ENCODE measurements at regions not wholly inside any gene's neighbourhood (a gene's known extent, or its start where the extent isn't known, plus 50 kb on each side); places are given as distances from the start of the nearest gene placed in this dataset.

DNA sequence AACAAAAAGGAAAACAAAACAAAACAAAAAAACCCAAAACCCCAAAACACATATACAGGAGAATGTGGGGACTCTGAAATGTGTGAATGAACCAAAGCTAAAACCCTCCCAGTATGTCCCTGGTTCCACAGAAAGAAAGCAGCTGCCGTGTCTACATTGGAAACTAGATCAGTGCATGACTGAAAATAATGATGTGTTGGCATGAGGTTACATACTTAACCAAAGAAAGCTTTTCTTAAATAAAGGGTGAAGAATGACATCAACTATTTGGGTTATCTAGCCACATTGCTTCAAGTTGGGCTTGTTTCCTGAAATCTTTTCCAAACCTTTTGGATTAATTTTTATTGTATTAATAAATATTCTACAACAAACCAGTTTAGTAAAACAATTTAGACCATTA is 91.9 kb upstream of the FN1 start:
- TF ChIP-seq, protein P1, sequence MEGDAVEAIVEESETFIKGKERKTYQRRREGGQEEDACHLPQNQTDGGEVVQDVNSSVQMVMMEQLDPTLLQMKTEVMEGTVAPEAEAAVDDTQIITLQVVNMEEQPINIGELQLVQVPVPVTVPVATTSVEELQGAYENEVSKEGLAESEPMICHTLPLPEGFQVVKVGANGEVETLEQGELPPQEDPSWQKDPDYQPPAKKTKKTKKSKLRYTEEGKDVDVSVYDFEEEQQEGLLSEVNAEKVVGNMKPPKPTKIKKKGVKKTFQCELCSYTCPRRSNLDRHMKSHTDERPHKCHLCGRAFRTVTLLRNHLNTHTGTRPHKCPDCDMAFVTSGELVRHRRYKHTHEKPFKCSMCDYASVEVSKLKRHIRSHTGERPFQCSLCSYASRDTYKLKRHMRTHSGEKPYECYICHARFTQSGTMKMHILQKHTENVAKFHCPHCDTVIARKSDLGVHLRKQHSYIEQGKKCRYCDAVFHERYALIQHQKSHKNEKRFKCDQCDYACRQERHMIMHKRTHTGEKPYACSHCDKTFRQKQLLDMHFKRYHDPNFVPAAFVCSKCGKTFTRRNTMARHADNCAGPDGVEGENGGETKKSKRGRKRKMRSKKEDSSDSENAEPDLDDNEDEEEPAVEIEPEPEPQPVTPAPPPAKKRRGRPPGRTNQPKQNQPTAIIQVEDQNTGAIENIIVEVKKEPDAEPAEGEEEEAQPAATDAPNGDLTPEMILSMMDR (IDR thresholded peaks at IDR 0.05; ENCODE audit: low read length): no peak
- no peak for TF ChIP-seq EZH2 (IDR thresholded peaks at IDR 0.05; ENCODE audit: borderline replicate concordance, low read length)
